Neural cell (in vitro differentiated cells): ENCODE measurements at regions not wholly inside any gene's neighbourhood (a gene's known extent, or its start where the extent isn't known, plus 50 kb on each side); places are given as distances from the start of the nearest gene placed in this dataset.

Experiments used
- H2AFZ ChIP-seq: fragments of 200-600, 300-800 bp; sonication (generic), shearing (Covaris generic); 2 replicates; pipeline ENCODE4 v1.6.0; 2014; ENCODE audit warnings: low read depth, mild to moderate bottlenecking, antibody characterized with exemption, low read length, moderate library complexity
- H3F3A ChIP-seq: fragments of 200-600 bp; shearing (Covaris generic); 2 replicates; pipeline ENCODE4 v1.6.1; 2016; ENCODE audit warnings: mild to moderate bottlenecking, moderate library complexity, mixed read lengths, antibody characterized with exemption, low read length; ENCODE audit not compliant: insufficient read depth, poor library complexity, severe bottlenecking
- H3K27ac ChIP-seq: fragments of 200-600, 300-800 bp; sonication (generic), shearing (Covaris generic); 2 replicates; pipeline ENCODE4 v1.5.1; 2014; ENCODE audit warnings: mild to moderate bottlenecking, low read length, moderate library complexity
- H3K27me3 ChIP-seq: fragments of 300-800, 200-600 bp; sonication (generic), shearing (Covaris generic); 2 replicates; pipeline ENCODE4 v1.6.0; 2014; ENCODE audit warnings: mild to moderate bottlenecking, low read depth, low read length, moderate library complexity; ENCODE audit not compliant: insufficient read depth
- H3K36me3 ChIP-seq: fragments of 300-800, 200-600 bp; sonication (generic), shearing (Covaris generic); 2 replicates; pipeline ENCODE4 v1.5.1; 2014; ENCODE audit warnings: mild to moderate bottlenecking, antibody characterized with exemption, low read length, moderate library complexity; ENCODE audit not compliant: insufficient read depth
- H3K4me2 ChIP-seq: fragments of 300-800, 200-600 bp; sonication (generic), shearing (Covaris generic); 2 replicates; pipeline ENCODE4 v1.6.0; 2014; ENCODE audit warnings: mild to moderate bottlenecking, low read length
- H3K4me3 ChIP-seq: fragments of 300-800, 200-600 bp; sonication (generic), shearing (Covaris generic); 2 replicates; pipeline ENCODE4 v1.5.1; 2014; ENCODE audit warnings: mild to moderate bottlenecking, low read length, moderate library complexity
- H3K79me2 ChIP-seq: fragments of 200-600 bp; shearing (Covaris generic); replicated peaks from 2 replicates; pipeline ENCODE4 v1.6.0; 2014; ENCODE audit warnings: mild to moderate bottlenecking, low read length, moderate library complexity; ENCODE audit not compliant: insufficient read depth
- H3K9ac ChIP-seq: fragments of 300-800, 200-600 bp; sonication (generic), shearing (Covaris generic); 2 replicates; pipeline ENCODE4 v1.6.1; 2016; ENCODE audit warnings: mild to moderate bottlenecking, low read length, mixed read lengths
- H3K9me2 ChIP-seq: fragments of 200-600 bp; shearing (Covaris generic); 2 replicates; pipeline ENCODE4 v1.6.1; 2016; ENCODE audit warnings: mild to moderate bottlenecking, low read length, mixed read lengths; ENCODE audit not compliant: insufficient read depth
- H3K9me3 ChIP-seq: fragments of 200-600, 300-800 bp; sonication (generic), shearing (Covaris generic); 2 replicates; pipeline ENCODE4 v1.6.1; 2016; ENCODE audit warnings: mild to moderate bottlenecking, mixed run types, low read length, moderate library complexity, mixed read lengths
- H4K20me1 ChIP-seq: fragments of 200-600 bp; shearing (Covaris generic); 2 replicates; pipeline ENCODE4 v1.6.1; 2016; ENCODE audit warnings: mild to moderate bottlenecking, mixed run types; ENCODE audit not compliant: insufficient read depth
- CTCF ChIP-seq: fragments of 450-650 bp; IDR thresholded peaks from 2 replicates; pipeline ENCODE4 v1.5.1; 2014; ENCODE audit warnings: antibody characterized with exemption, mild to moderate bottlenecking, moderate library complexity; ENCODE audit not compliant: poor library complexity, severe bottlenecking
- EP300 ChIP-seq: fragments of 450-650 bp; conservative IDR thresholded peaks from 2 replicates; pipeline ENCODE4 v1.6.1; 2014; ENCODE audit warnings: antibody characterized with exemption, mild to moderate bottlenecking, moderate library complexity; ENCODE audit not compliant: poor library complexity, severe bottlenecking
- EZH2 ChIP-seq: fragments of 200-600, 300-800 bp; shearing (Covaris generic), sonication (generic); IDR thresholded peaks from 2 replicates; pipeline ENCODE4 v1.6.1; 2014; ENCODE audit warnings: antibody characterized with exemption, low read length, borderline replicate concordance, mild to moderate bottlenecking; ENCODE audit not compliant: insufficient read depth, poor library complexity, severe bottlenecking
- MXI1 ChIP-seq: fragments of 450-650 bp; conservative IDR thresholded peaks from 2 replicates; pipeline ENCODE4 v1.6.1; 2014; ENCODE audit warnings: antibody characterized with exemption, mild to moderate bottlenecking; ENCODE audit not compliant: poor library complexity, severe bottlenecking
- POLR2AphosphoS5 ChIP-seq: IDR thresholded peaks from 2 replicates; pipeline ENCODE4 v1.6.1; 2012
- RAD21 ChIP-seq: fragments of 450-650 bp; conservative IDR thresholded peaks from 2 replicates; pipeline ENCODE4 v1.6.1; 2014; ENCODE audit warnings: antibody characterized with exemption, mild to moderate bottlenecking, moderate library complexity
- REST ChIP-seq: IDR thresholded peaks from 2 replicates; pipeline ENCODE4 v1.6.1; 2012; ENCODE audit warnings: borderline replicate concordance
- SMC3 ChIP-seq: fragments of 450-650 bp; conservative IDR thresholded peaks from 2 replicates; pipeline ENCODE4 v1.6.1; 2014; ENCODE audit warnings: antibody characterized with exemption, mild to moderate bottlenecking, moderate library complexity; ENCODE audit not compliant: poor library complexity
- TAF1 ChIP-seq: IDR thresholded peaks from 2 replicates; pipeline ENCODE4 v1.6.1; 2012; ENCODE audit warnings: low read depth

- H3F3A ChIP-seq = no peaks in the 10 kb centered on the region
- H3K9me3 ChIP-seq = peaks cover 5% of the 10 kb centered on the region
- H3K9ac ChIP-seq = no peak overlapping the region
- no peaks in the 10 kb centered on the region for H3K79me2 ChIP-seq
- H3K27ac ChIP-seq = no peak overlapping the region
- no peaks in the 10 kb centered on the region for H3K9me2 ChIP-seq
- no peaks in the 10 kb centered on the region for H3K36me3 ChIP-seq
- no peaks in the 10 kb centered on the region for H4K20me1 ChIP-seq
- H3K4me2 ChIP-seq = no peak overlapping the region
- H2AFZ ChIP-seq = no peak overlapping the region
- no peak for TF ChIP-seq POLR2AphosphoS5
- TF ChIP-seq TAF1 = no peak
- TF ChIP-seq REST = no peak
- TF ChIP-seq MXI1 = no peak
- no peak for TF ChIP-seq RAD21
- TF ChIP-seq CTCF = no peak
- no peak for TF ChIP-seq EP300
- no peak for TF ChIP-seq EZH2
- no peak for TF ChIP-seq SMC3
- H3K4me3 ChIP-seq = no peak overlapping the region
- H3K27me3 ChIP-seq = no peaks in the 10 kb centered on the region
These were observed 77.8 kb upstream of the IRX2 start for GRCh38 chr5:2829239-2829638.

- no peak for TF ChIP-seq CTCF
- no peak for TF ChIP-seq REST
- no peak for TF ChIP-seq TAF1
- no peak for TF ChIP-seq EZH2
- TF ChIP-seq POLR2AphosphoS5 = no peak
- TF ChIP-seq MXI1 = no peak
- TF ChIP-seq SMC3 = no peak
- no peak for TF ChIP-seq RAD21
- TF ChIP-seq EP300 = no peak
- no peaks in the 10 kb centered on the region for H4K20me1 ChIP-seq
- no peaks in the 10 kb centered on the region for H3K27me3 ChIP-seq
- H3K9me2 ChIP-seq = no peaks in the 10 kb centered on the region
- no peak overlapping the region for H3K27ac ChIP-seq
- no peak overlapping the region for H3K4me3 ChIP-seq
- H2AFZ ChIP-seq = no peak overlapping the region
- no peak overlapping the region for H3K9ac ChIP-seq
- no peaks in the 10 kb centered on the region for H3K79me2 ChIP-seq
- no peaks in the 10 kb centered on the region for H3F3A ChIP-seq
- H3K36me3 ChIP-seq = no peaks in the 10 kb centered on the region
- no peaks in the 10 kb centered on the region for H3K9me3 ChIP-seq
- no peak overlapping the region for H3K4me2 ChIP-seq
These were observed 67.5 kb upstream of the IRX2 start for GRCh38 chr5:2818936-2819335.
